ENCODE measurements at regions not wholly inside any gene's neighbourhood (a gene's known extent, or its start where the extent isn't known, plus 50 kb on each side); places are given as distances from the start of the nearest gene placed in this dataset.
A peak's percentile ranks its signal among the peaks of the same experiment; 100 is the strongest.

- H3K36me3 ChIP-seq (ENCODE audit: insufficient read depth, low read length): no peaks in the 10 kb centered on the region
- no peaks in the 10 kb centered on the region for H3K79me2 ChIP-seq (ENCODE audit: control insufficient read depth, insufficient read depth, low read length, unreplicated experiment)
- H3K27ac ChIP-seq (ENCODE audit: low read depth, low read length): no peak overlapping the region
- H3K4me3 ChIP-seq (ENCODE audit: low read depth, low read length): no peak overlapping the region
- no peaks in the 10 kb centered on the region for H3K27me3 ChIP-seq (ENCODE audit: insufficient read depth, low read length)
- H3K4me1 ChIP-seq (ENCODE audit: control insufficient read depth, insufficient read depth, low read length, unreplicated experiment): peaks cover 8% of the 10 kb centered on the region
- no peak overlapping the region for H2AFZ ChIP-seq (ENCODE audit: low read length, unreplicated experiment)
These were observed 495.1 kb downstream of the CDH11 start for GRCh38 chr16:64626776-64627175.

- no peaks in the 10 kb centered on the region for H3K79me2 ChIP-seq (ENCODE audit: control insufficient read depth, insufficient read depth, low read length, unreplicated experiment)
- no peak overlapping the region for H2AFZ ChIP-seq (ENCODE audit: low read length, unreplicated experiment)
- no peak overlapping the region for H3K27ac ChIP-seq (ENCODE audit: low read depth, low read length)
- H3K4me1 ChIP-seq (ENCODE audit: control insufficient read depth, insufficient read depth, low read length, unreplicated experiment): no peaks in the 10 kb centered on the region
- no peaks in the 10 kb centered on the region for H3K27me3 ChIP-seq (ENCODE audit: insufficient read depth, low read length)
- no peak overlapping the region for H3K4me3 ChIP-seq (ENCODE audit: low read depth, low read length)
- H3K36me3 ChIP-seq (ENCODE audit: insufficient read depth, low read length): no peaks in the 10 kb centered on the region
These were observed 500.2 kb downstream of the CDH11 start for GRCh38 chr16:64621616-64622015.

- H3K79me2 ChIP-seq (ENCODE audit: control insufficient read depth, insufficient read depth, low read length, unreplicated experiment): no peaks in the 10 kb centered on the region
- H3K4me3 ChIP-seq (ENCODE audit: low read depth, low read length): no peak overlapping the region
- H3K36me3 ChIP-seq (ENCODE audit: insufficient read depth, low read length): no peaks in the 10 kb centered on the region
- H3K4me1 ChIP-seq (ENCODE audit: control insufficient read depth, insufficient read depth, low read length, unreplicated experiment): no peaks in the 10 kb centered on the region
- H3K27me3 ChIP-seq (ENCODE audit: insufficient read depth, low read length): no peaks in the 10 kb centered on the region
- no peak overlapping the region for H3K27ac ChIP-seq (ENCODE audit: low read depth, low read length)
- no peak overlapping the region for H2AFZ ChIP-seq (ENCODE audit: low read length, unreplicated experiment)
These were observed 503.9 kb downstream of the CDH11 start for GRCh38 chr16:64617836-64618476.

GRCh38 chr16:64615630-64616280 is 506.1 kb downstream of the CDH11 start:
- no peak overlapping the region for H2AFZ ChIP-seq (ENCODE audit: low read length, unreplicated experiment)
- no peaks in the 10 kb centered on the region for H3K4me1 ChIP-seq (ENCODE audit: control insufficient read depth, insufficient read depth, low read length, unreplicated experiment)
- no peak overlapping the region for H3K27ac ChIP-seq (ENCODE audit: low read depth, low read length)
- no peak overlapping the region for H3K4me3 ChIP-seq (ENCODE audit: low read depth, low read length)
- no peaks in the 10 kb centered on the region for H3K79me2 ChIP-seq (ENCODE audit: control insufficient read depth, insufficient read depth, low read length, unreplicated experiment)
- no peaks in the 10 kb centered on the region for H3K36me3 ChIP-seq (ENCODE audit: insufficient read depth, low read length)
- no peaks in the 10 kb centered on the region for H3K27me3 ChIP-seq (ENCODE audit: insufficient read depth, low read length)

- H3K4me3 ChIP-seq (ENCODE audit: low read depth, low read length): no peak overlapping the region
- no peak overlapping the region for H3K27ac ChIP-seq (ENCODE audit: low read depth, low read length)
- no peak overlapping the region for H2AFZ ChIP-seq (ENCODE audit: low read length, unreplicated experiment)
- no peaks in the 10 kb centered on the region for H3K27me3 ChIP-seq (ENCODE audit: insufficient read depth, low read length)
- H3K79me2 ChIP-seq (ENCODE audit: control insufficient read depth, insufficient read depth, low read length, unreplicated experiment): no peaks in the 10 kb centered on the region
- H3K4me1 ChIP-seq (ENCODE audit: control insufficient read depth, insufficient read depth, low read length, unreplicated experiment): no peaks in the 10 kb centered on the region
- H3K36me3 ChIP-seq (ENCODE audit: insufficient read depth, low read length): no peaks in the 10 kb centered on the region
These were observed 525.7 kb downstream of the CDH11 start for GRCh38 chr16:64596196-64596595.

- no peaks in the 10 kb centered on the region for H3K79me2 ChIP-seq (ENCODE audit: control insufficient read depth, insufficient read depth, low read length, unreplicated experiment)
- peaks cover 10% of the 10 kb centered on the region for H3K4me1 ChIP-seq (ENCODE audit: control insufficient read depth, insufficient read depth, low read length, unreplicated experiment)
- peaks cover 4% of the 10 kb centered on the region; the same call in 1 of the 2 replicates for H3K36me3 ChIP-seq (ENCODE audit: insufficient read depth, low read length)
- no peak overlapping the region for H3K4me3 ChIP-seq (ENCODE audit: low read depth, low read length)
- H2AFZ ChIP-seq (ENCODE audit: low read length, unreplicated experiment): no peak overlapping the region
- no peaks in the 10 kb centered on the region for H3K27me3 ChIP-seq (ENCODE audit: insufficient read depth, low read length)
- H3K27ac ChIP-seq (ENCODE audit: low read depth, low read length): peak overlapping the region; percentile 66
These were observed 531.4 kb downstream of the CDH11 start for GRCh38 chr16:64590513-64590912.

- Histone ChIP-seq H3K79me2 (ENCODE audit: control insufficient read depth, insufficient read depth, low read length, unreplicated experiment) (no peaks in the 10 kb centered on the region), H3K27ac (ENCODE audit: low read depth, low read length) (peak overlapping the region; percentile 66), H3K4me1 (ENCODE audit: control insufficient read depth, insufficient read depth, low read length, unreplicated experiment) (peaks cover 10% of the 10 kb centered on the region), H3K36me3 (ENCODE audit: insufficient read depth, low read length) (peaks cover 4% of the 10 kb centered on the region; the same call in 1 of the 2 replicates), H3K27me3 (ENCODE audit: insufficient read depth, low read length) (no peaks in the 10 kb centered on the region), H2AFZ (ENCODE audit: low read length, unreplicated experiment) (peak overlapping the region; percentile 77), H3K4me3 (ENCODE audit: low read depth, low read length) (peak overlapping the region; percentile 26; the same call in 1 of the 2 replicates)
These were observed 532.0 kb downstream of the CDH11 start for GRCh38 chr16:64589836-64590235.

GRCh38 chr16:64586781-64587180 is 535.1 kb downstream of the CDH11 start:
- H2AFZ ChIP-seq (ENCODE audit: low read length, unreplicated experiment): no peak overlapping the region
- H3K4me3 ChIP-seq (ENCODE audit: low read depth, low read length): no peak overlapping the region
- H3K27me3 ChIP-seq (ENCODE audit: insufficient read depth, low read length): no peaks in the 10 kb centered on the region
- peaks cover 4% of the 10 kb centered on the region; the same call in 1 of the 2 replicates for H3K36me3 ChIP-seq (ENCODE audit: insufficient read depth, low read length)
- no peak overlapping the region for H3K27ac ChIP-seq (ENCODE audit: low read depth, low read length)
- H3K79me2 ChIP-seq (ENCODE audit: control insufficient read depth, insufficient read depth, low read length, unreplicated experiment): no peaks in the 10 kb centered on the region
- H3K4me1 ChIP-seq (ENCODE audit: control insufficient read depth, insufficient read depth, low read length, unreplicated experiment): peaks cover 10% of the 10 kb centered on the region

- no peak overlapping the region for H3K4me3 ChIP-seq (ENCODE audit: low read depth, low read length)
- H3K79me2 ChIP-seq (ENCODE audit: control insufficient read depth, insufficient read depth, low read length, unreplicated experiment): no peaks in the 10 kb centered on the region
- no peak overlapping the region for H3K27ac ChIP-seq (ENCODE audit: low read depth, low read length)
- no peaks in the 10 kb centered on the region for H3K27me3 ChIP-seq (ENCODE audit: insufficient read depth, low read length)
- H3K4me1 ChIP-seq (ENCODE audit: control insufficient read depth, insufficient read depth, low read length, unreplicated experiment): peaks cover 4% of the 10 kb centered on the region
- H2AFZ ChIP-seq (ENCODE audit: low read length, unreplicated experiment): no peak overlapping the region
- H3K36me3 ChIP-seq (ENCODE audit: insufficient read depth, low read length): no peaks in the 10 kb centered on the region
These were observed 536.5 kb downstream of the CDH11 start for GRCh38 chr16:64585367-64585766.

- Histone ChIP-seq H3K4me1 (ENCODE audit: control insufficient read depth, insufficient read depth, low read length, unreplicated experiment) (no peaks in the 10 kb centered on the region), H2AFZ (ENCODE audit: low read length, unreplicated experiment) (no peak overlapping the region), H3K4me3 (ENCODE audit: low read depth, low read length) (no peak overlapping the region), H3K79me2 (ENCODE audit: control insufficient read depth, insufficient read depth, low read length, unreplicated experiment) (no peaks in the 10 kb centered on the region), H3K36me3 (ENCODE audit: insufficient read depth, low read length) (no peaks in the 10 kb centered on the region), H3K27me3 (ENCODE audit: insufficient read depth, low read length) (no peaks in the 10 kb centered on the region), H3K27ac (ENCODE audit: low read depth, low read length) (no peak overlapping the region)
These were observed 541.3 kb downstream of the CDH11 start for GRCh38 chr16:64580558-64580957.

- Histone ChIP-seq H3K27me3 (ENCODE audit: insufficient read depth, low read length) (no peaks in the 10 kb centered on the region), H3K79me2 (ENCODE audit: control insufficient read depth, insufficient read depth, low read length, unreplicated experiment) (no peaks in the 10 kb centered on the region), H3K36me3 (ENCODE audit: insufficient read depth, low read length) (no peaks in the 10 kb centered on the region), H2AFZ (ENCODE audit: low read length, unreplicated experiment) (no peak overlapping the region), H3K27ac (ENCODE audit: low read depth, low read length) (no peak overlapping the region), H3K4me3 (ENCODE audit: low read depth, low read length) (no peak overlapping the region), H3K4me1 (ENCODE audit: control insufficient read depth, insufficient read depth, low read length, unreplicated experiment) (no peaks in the 10 kb centered on the region)
These were observed 542.2 kb downstream of the CDH11 start for GRCh38 chr16:64579712-64580111.

Data from ACC112 (cell line).